ENCODE measurements at regions not wholly inside any gene's neighbourhood (a gene's known extent, or its start where the extent isn't known, plus 50 kb on each side); places are given as distances from the start of the nearest gene placed in this dataset.

- H3K9ac ChIP-seq (ENCODE audit: low read depth, low read length, poor library complexity, severe bottlenecking), result no peak overlapping the region
- H3K4me2 ChIP-seq (ENCODE audit: low read depth, low read length, poor library complexity, severe bottlenecking), result no peak overlapping the region
- no peak overlapping the region for H2AFZ ChIP-seq (ENCODE audit: low read length)
- TF ChIP-seq EZH2phosphoT487 (IDR thresholded peaks at IDR 0.05; ENCODE audit: borderline replicate concordance) (no peak), CTCF (conservative IDR thresholded peaks at IDR 0.05; ENCODE audit: low read length) (no peak)
- H3K4me3 ChIP-seq (ENCODE audit: low read length, poor library complexity, severe bottlenecking), result no peak overlapping the region
- H3F3A ChIP-seq (ENCODE audit: low read depth), result no peaks in the 10 kb centered on the region
- H3K9me3 ChIP-seq (ENCODE audit: insufficient read depth, low read depth, low read length), result no peaks in the 10 kb centered on the region; the same call in 1 of the 2 replicates
- H3K27me3 ChIP-seq (ENCODE audit: insufficient read depth, low read length, poor library complexity, severe bottlenecking), result no peaks in the 10 kb centered on the region
- no peaks in the 10 kb centered on the region for H3K4me1 ChIP-seq (ENCODE audit: insufficient read depth, low read length, poor library complexity, severe bottlenecking)
- H3K9me2 ChIP-seq (replicated peaks; ENCODE audit: low read depth, low read length), result no peaks in the 10 kb centered on the region
- no peaks in the 10 kb centered on the region for H3K36me3 ChIP-seq (ENCODE audit: insufficient read depth, low read length)
- H4K20me1 ChIP-seq (ENCODE audit: insufficient read depth, low read length, poor library complexity, severe bottlenecking), result no peaks in the 10 kb centered on the region
- no peaks in the 10 kb centered on the region for H3K79me2 ChIP-seq (ENCODE audit: insufficient read depth, low read length)
Observed at GRCh38 chr1:227466039-227466645, 97.2 kb upstream of the ZNF678 start.

DNA sequence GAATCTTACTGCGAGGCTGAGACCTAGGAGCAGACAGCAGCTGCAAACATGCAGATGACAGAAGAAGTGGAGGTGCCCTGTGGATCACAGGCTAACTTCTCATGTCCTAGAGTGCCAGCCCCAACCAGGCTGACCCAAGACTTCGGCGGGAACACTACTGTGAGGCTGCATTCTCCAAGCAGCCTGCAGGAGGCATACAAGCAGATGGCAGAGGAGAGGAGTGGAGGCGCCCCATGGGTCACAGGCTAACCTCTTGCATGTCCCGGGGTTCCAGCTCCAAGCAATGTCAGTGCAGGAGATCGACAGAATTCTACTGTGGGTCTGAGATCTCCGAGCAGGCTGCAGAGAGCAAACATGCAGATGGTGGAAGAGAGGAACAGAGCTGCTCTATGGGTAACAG lies 98.1 kb upstream of the ZNF678 start:
- TF ChIP-seq EZH2phosphoT487 (IDR thresholded peaks at IDR 0.05; ENCODE audit: borderline replicate concordance) (no peak), CTCF (conservative IDR thresholded peaks at IDR 0.05; ENCODE audit: low read length) (no peak)

GRCh38 chr1:227459977-227460376 lies 103.4 kb upstream of the ZNF678 start:
- TF ChIP-seq EZH2phosphoT487 (IDR thresholded peaks at IDR 0.05; ENCODE audit: borderline replicate concordance) (no peak), CTCF (conservative IDR thresholded peaks at IDR 0.05; ENCODE audit: low read length) (no peak)
- Histone ChIP-seq H3K4me2 (ENCODE audit: low read depth, low read length, poor library complexity, severe bottlenecking) (no peak overlapping the region), H3K4me1 (ENCODE audit: insufficient read depth, low read length, poor library complexity, severe bottlenecking) (no peaks in the 10 kb centered on the region), H3K27me3 (ENCODE audit: insufficient read depth, low read length, poor library complexity, severe bottlenecking) (no peaks in the 10 kb centered on the region), H3K9ac (ENCODE audit: low read depth, low read length, poor library complexity, severe bottlenecking) (no peak overlapping the region), H3K79me2 (ENCODE audit: insufficient read depth, low read length) (no peaks in the 10 kb centered on the region), H3F3A (ENCODE audit: low read depth) (no peaks in the 10 kb centered on the region), H3K36me3 (ENCODE audit: insufficient read depth, low read length) (no peaks in the 10 kb centered on the region), H4K20me1 (ENCODE audit: insufficient read depth, low read length, poor library complexity, severe bottlenecking) (no peaks in the 10 kb centered on the region), H3K4me3 (ENCODE audit: low read length, poor library complexity, severe bottlenecking) (no peak overlapping the region), H3K9me3 (ENCODE audit: insufficient read depth, low read depth, low read length) (no peaks in the 10 kb centered on the region), H3K9me2 (replicated peaks; ENCODE audit: low read depth, low read length) (no peaks in the 10 kb centered on the region), H2AFZ (ENCODE audit: low read length) (no peak overlapping the region)

More for the DNA sequence above, 98.1 kb upstream of the ZNF678 start:
- Histone ChIP-seq H3K36me3 (ENCODE audit: insufficient read depth, low read length) (no peaks in the 10 kb centered on the region), H2AFZ (ENCODE audit: low read length) (no peak overlapping the region), H3K4me3 (ENCODE audit: low read length, poor library complexity, severe bottlenecking) (no peak overlapping the region), H4K20me1 (ENCODE audit: insufficient read depth, low read length, poor library complexity, severe bottlenecking) (no peaks in the 10 kb centered on the region), H3K9me2 (replicated peaks; ENCODE audit: low read depth, low read length) (no peaks in the 10 kb centered on the region), H3K9ac (ENCODE audit: low read depth, low read length, poor library complexity, severe bottlenecking) (no peak overlapping the region), H3K27me3 (ENCODE audit: insufficient read depth, low read length, poor library complexity, severe bottlenecking) (no peaks in the 10 kb centered on the region), H3K79me2 (ENCODE audit: insufficient read depth, low read length) (no peaks in the 10 kb centered on the region), H3K9me3 (ENCODE audit: insufficient read depth, low read depth, low read length) (no peaks in the 10 kb centered on the region), H3F3A (ENCODE audit: low read depth) (no peaks in the 10 kb centered on the region), H3K4me1 (ENCODE audit: insufficient read depth, low read length, poor library complexity, severe bottlenecking) (no peaks in the 10 kb centered on the region), H3K4me2 (ENCODE audit: low read depth, low read length, poor library complexity, severe bottlenecking) (no peak overlapping the region)

Data from Loucy (cell line).